NCI-H1930 (cell line): ENCODE measurements at regions not wholly inside any gene's neighbourhood (a gene's known extent, or its start where the extent isn't known, plus 50 kb on each side); places are given as distances from the start of the nearest gene placed in this dataset.
"Not testable (repeated sequence)": the region's sequence is repeated elsewhere in the genome, so short reads cannot be mapped to it uniquely, and the experiment has no call there.

Experiments used
- DNase-seq, 2 experiments: peaks; one replicate each; lab custom pipeline; 2025; lab: John Stamatoyannopoulos, UW

DNA sequence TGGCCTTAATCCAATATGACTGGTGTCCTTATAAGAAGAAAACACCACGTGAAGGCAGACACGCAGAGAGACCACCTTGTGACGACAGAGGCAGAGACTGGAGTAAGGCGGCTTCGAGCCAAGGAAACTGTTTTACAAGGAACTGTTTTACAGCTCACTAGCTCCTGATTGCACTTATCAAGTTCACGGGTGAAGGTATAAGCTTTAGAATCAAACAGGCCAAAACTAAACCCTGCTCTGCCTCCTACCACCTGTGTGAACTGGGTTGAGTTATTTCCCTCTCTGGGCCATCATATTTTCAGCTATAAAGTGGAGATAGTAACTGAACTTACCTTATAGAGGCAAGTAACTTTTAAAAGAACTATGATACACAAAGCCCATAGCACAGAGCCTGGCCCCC is 166.9 kb upstream of the NFIA start:
- DNase-seq = no peak

DNA sequence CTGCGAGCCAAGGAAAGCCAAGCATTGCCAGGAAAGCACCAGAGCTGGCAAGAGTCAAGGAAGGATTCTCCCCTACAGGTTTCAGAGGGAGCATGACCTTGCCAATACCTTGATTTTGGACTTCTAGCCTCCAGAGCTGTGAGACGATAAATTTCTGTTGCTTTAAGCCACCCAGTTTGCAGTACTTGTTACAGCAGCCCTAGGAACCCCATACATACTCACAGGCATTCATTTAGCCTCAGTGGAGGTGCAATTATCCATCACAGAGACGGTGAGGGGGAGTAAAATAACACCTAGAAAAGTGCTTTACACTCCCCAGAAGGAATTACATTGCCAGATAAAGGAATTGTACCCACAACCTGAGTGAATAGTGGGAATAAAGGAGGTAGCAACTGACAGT is 167.4 kb upstream of the NFIA start:
- no peak for DNase-seq

DNA sequence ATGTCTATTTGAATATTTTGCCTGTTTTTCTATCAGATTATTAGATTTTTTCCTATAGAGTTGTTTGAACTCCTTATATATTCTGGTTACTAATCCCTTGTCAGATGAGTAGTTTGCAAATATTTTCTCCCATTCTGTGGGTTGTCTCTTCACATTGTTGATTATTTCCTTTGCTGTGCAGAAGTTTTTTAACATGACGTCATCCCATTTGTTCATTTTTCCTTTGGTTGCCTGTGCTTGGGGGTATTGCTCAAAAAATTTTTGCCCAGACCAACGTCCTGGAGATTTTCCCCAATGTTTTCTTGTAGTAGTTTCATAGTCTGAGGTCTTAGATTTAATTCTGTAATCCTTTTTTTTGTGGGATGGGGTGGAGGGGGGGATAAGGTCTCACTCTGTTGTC is 168.7 kb upstream of the NFIA start:
- DNase-seq = not testable (repeated sequence)

DNA sequence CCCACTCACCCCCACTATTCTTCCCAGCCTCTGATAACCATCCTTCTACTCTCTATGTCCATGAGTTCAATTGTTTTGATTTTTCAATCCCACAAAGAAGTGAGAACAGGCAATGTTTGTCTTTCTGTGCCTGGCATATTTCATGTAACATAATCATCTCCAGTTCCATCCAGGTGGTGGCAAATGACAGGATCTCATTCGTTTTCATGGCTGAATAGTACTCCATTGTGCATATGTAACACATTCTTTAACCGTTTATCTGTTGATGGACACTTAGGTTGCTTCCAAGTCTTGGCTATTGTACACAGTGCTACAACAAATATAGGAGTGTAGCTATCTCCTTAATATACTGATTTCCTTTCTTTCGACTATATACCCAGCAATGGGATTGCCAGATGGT is 169.3 kb upstream of the NFIA start:
- DNase-seq = no peak

DNA sequence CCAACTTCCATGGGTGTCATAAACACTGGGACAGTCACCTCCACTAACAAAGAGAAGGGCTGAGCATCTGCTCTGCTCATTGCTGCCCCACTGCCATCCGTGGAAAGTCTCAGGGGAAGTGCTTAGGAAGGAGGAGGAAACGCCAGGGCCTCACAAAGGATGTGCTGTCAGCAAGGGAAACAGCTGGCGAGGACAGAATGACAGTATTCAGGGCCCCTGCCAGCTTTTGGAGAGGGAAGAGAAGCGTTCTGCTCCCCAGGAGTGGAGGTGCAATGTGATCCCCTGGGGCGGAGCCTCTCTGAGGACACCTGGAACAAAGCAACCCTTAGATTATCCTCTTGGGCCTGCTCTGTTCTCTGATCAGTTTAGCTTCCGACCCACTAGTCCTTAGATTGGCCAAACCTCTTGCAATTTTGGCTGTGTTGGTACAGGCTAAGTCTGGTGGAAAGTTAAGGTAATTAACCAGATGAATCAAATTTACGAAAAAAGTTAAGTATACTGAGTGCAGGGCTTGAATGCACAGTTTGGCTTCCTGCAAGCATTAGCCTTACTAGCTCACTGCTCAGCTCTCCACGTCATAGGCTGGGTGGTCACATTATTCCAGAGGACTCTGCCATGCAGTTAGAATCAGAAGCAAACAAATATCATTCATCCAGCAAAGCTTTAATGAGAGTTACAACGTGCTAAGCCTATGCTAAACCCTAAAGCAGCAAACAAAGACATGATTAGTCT is 170.2 kb upstream of the NFIA start:
- DNase-seq = no peak

DNA sequence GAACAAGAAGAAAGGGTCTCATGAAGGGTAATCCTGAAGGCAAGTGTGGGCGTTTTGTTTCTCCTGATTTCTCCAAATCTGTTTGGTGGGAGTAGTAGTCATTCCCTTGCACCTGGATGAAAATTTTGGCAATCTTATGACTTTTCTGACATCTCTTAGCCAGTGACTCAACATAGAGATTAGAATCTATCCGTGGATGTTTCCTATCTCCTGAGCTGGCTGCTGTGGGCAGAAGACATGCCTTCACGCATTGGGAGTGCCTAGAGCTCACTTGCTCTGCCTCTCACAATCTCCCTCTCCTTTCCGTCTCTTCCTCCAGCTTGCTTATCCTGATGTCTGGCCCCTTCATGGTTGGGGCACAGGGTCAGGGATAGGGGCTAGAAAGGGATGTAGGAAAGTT is 174.2 kb upstream of the NFIA start:
- DNase-seq = no peak

DNA sequence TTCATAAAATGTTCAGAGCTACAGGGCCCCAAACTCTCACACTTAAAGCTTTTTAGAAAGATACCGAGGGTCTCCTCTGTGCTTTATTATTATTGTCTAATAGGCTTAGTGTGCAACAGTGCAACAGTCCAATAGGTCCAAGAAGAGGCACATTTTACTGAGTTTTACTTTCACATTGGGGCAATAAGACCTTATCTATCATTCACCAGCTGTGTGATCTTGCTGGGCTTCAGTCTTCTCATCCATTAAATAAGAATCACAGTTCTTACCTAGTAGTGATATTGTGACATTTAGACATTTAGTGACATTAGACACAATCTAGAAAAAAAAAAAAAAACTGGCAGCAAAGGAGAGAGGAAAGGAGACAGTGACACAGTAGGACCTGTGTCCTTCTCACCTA is 175.8 kb upstream of the NFIA start:
- DNase-seq = no peak

DNA sequence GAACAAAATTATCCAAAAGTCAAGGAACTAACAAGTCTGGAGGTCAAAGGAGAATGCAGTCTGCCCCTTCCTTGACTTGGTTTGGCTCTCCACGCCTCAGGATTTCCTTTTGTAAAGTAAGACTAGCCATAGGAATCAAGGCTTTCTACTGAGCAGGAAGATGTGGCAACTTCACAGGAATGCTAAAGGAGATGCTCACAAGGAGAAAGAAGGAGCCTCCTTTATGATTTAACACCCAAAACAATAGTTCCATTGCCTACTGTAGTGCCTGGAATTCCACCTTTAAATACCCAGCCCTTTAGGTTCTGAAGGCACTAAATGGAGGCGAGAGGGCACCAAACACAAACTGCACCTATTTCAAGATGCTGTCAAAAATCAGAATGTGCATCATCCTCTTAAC is 176.3 kb upstream of the NFIA start:
- DNase-seq = no peak

DNA sequence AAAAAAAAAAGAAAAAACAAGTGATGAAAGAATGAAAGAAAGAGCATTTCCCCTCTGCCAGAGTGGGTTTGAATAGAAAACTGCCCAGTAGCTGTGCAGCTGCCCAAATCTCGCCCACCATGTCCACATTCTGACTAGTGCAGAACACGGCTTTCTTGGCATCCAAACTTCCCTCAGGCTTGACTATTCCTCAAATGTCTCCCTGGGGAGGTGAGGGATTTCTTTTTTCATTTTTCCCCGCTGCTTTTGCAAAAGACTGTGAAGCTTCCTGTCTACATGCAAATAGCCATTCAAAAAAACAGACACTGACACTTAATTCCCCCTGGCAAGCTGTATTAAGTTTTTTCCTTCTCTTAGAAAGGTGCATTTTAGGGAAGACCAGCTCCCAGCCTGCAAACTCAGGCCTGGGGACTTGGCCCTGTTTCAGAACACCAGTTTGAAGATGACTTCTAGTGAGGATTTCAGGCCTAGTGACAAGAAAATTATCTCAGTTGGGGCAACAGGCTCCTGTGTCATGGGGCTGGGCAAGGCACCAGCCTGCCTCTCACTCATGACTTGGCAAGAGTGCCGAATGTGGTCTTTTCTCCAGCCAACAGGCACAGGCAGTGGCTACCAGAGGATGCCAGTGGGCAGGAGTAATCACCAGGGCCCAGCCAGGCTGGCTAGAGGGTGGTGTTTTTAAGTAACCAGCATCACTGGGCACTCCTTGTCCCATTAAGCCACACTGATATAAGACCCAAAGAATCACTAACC is 178.1 kb upstream of the NFIA start:
- DNase-seq = no peak

DNA sequence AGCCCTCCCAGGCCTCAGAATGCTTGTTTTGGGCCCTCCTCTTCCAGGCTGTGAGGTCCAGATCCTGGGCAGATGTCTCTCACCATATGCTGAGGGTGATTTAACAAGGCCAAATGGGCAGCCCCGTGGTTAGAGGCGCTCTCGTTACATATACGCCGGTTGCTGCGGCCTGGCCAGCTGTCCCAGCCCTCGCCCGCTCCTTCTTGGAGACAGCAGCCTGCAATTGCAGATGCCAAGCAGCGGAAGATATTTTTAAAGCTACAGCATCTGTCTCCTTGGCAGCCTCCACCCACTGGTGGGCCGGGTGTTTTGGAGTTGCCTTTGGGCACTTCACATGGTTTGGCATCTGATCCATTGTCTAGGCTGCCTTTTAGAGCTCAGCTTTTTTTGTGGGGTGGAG is 178.8 kb upstream of the NFIA start:
- no peak for DNase-seq

DNA sequence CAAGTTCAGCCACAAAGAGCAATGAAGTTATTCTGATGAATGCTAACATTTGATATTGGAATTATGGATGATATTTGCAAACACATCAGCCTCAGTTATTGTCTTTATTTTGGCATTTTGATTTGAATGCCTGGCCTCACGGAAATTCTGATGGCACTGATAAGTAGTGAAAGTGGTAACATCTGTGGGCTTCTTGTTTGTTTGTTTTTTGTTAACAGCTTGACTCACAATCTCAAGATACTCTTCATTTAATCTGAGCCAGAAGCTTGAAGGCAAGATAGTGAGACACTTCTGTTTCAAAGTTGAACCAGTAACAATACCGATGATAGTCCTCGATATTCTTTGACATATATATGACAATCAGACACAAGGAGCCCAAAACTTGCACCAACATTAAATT is 182.9 kb upstream of the NFIA start:
- DNase-seq = no peak

DNA sequence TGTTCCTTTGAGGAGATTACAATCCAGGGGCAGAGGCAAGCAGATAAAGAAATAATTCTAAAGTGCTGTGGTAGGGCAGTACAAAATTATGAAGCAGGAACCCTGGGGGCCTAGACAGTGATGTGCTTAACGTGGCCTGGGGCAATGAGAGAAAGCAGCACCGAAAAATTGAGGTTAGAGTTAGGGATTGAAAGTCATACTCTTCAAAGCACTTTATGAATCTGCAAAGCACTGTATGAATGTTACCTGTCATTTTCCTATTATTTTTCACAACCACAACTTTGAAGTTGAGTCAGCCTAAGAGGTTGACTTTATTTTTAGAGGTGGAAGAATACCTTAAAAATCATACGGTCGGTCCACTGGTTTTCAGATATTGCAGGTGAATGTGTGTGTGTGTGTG is 183.4 kb upstream of the NFIA start:
- DNase-seq = no peak

DNA sequence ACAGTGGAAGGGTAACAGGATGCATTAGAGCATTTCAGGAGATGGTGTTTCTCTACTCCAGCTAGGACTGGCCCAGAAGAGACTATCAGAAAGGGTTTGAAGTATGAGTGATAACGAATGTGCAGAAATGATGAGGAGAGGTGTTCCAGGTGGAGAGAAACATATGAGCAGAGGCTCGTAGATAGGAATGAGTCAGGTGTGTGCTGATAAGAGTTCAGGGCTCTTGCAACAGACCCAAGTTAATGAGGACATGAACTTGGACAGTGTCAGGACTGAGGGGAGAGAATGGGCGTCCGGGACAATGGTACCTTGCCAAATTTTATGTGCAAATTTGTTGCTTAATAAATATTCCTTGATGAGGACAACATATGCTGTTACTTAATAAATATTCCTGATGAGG is 183.9 kb upstream of the NFIA start:
- no peak for DNase-seq

DNA sequence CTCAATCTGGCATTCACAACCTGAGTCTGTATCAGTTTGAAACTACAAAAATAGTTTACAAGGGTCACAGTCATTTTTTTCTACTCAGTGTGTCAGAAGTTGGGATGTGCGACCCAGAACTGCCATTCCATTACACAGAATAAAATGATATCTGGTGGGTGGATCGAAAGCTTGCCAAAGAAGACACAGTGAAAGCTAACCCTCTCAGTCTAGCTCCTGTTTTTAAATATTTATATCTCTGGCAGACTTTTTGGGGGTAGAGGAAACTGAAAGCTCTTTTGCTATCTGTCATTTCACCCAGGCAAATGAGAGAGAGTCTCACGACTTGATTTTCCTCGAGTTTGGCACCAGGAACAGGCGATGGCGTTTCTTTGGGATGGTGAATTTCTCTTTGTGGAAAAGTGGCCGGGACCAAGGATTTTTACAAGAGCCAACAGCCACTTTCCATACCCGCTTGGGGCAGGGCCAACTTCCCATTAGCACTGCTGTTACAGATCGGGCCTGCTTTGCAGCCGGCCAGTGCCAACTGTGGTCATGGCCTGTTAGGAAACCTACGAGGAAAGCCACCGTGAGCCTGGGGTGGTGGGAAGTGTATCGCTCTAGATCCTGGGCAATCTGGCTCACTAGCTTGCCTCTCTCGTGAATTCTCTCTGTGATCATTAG is 185.5 kb upstream of the NFIA start:
- no peak for DNase-seq

DNA sequence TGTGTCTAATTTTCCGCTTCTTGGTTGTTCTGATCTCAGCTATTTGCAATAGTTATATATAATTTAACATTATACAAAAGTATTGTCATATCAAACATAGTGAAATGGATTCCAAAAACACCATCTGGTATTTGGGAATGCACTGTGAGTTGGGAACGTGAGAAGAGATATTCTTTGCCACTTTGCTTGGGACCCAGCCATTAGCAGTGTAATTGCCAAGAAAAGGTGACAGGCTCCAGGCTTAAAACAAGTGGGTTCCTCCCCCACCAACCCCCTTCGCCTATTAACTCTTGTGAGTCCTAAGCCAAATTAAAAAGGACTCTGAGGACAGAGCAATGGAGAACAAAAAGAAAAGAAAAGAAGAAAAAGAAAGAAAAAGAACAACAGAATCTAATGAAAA is 186.7 kb upstream of the NFIA start:
- DNase-seq = no peak

DNA sequence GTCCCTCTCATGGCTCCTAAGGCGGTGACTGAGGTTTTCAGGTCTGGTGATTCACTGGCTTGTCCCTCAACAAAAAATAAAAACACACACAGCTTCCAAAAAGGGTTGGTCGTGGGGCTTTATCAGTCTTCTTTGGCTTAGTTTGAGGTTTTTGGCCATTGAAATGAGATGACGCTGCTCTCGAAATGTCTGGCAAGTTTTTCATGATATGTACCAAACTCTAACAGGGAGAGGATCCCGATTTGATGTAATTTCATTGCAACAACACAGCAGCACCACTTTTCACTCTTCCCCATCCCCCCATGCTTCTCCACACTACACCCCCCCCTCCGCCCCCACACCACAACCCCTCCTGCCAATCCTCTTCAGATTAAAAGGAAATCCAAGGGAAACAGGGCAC is 187.1 kb upstream of the NFIA start:
- no peak for DNase-seq

DNA sequence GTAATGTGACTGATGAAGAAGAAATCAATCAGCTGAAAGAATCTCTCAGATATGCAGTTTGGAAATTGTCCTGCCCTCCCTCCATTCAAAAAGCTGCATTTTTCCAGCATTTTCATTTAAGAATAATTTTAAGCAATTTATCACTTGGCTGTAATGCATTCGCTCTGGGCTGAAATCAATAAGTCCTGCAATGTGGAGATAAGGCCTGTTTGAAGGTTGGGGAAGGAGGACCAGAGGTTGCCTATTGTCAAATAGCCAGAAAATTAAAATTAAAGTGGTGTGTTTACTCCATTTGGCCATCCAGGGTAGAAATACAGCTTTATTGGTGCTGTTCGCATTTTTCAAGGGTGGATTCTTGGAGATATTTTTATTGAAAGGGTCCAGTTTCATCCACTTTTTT is 187.6 kb upstream of the NFIA start:
- DNase-seq = no peak

DNA sequence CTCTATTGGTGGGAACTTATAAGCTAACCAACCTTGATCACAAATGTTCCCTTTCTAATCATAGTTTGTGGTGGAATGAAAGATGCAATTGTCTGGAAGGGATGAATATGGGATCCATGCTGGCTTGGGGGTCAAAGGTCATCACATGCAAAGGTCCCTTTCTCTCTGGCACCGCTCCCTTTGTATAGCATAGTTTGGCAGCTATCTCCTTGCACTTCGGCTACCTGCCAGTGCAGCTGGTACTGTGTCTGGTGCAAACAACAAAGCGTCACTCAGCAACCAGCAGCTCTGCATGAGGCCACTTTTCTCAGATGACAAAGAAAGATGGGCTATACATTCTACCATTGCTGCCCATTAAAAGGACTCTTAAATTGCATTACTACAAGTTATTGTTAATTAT is 188.2 kb upstream of the NFIA start:
- no peak for DNase-seq

DNA sequence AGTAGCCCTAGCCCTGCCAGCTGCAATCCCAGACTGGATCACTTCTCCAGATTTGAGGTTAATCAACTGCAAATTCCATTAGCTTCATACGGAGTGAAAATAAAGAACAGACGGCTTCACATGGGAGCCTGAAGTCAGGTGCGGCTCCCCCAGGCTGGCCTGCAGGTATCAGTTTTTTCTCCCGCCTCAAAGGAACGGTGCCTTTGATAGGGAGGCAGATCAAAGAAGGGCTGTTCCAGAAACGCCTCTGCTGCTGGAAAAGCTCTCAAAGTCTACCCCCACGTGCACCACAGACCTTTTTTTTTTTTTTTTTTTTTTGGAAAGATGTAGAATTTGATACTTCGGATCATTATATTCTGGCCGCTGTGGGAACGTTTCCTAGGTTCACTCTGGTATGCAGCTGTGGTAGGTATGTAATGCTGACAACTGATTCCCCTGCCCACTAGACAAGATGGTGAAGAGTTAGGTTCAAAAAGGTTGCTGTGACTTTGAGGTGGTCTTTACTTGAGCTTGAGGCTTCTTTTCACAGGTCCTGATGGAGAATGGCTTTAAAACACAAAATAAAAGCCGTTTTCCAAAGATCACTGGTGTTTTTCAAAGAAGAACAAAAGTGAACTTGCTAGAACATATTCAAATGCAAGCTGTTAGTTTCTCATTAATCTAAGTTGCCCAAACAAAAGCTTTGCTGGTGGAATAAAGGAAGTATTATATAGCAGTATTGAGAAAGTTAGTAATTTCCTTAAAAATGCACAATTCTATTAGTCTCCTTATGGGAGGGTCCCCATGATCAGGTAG is 189.0 kb upstream of the NFIA start:
- DNase-seq = no peak

DNA sequence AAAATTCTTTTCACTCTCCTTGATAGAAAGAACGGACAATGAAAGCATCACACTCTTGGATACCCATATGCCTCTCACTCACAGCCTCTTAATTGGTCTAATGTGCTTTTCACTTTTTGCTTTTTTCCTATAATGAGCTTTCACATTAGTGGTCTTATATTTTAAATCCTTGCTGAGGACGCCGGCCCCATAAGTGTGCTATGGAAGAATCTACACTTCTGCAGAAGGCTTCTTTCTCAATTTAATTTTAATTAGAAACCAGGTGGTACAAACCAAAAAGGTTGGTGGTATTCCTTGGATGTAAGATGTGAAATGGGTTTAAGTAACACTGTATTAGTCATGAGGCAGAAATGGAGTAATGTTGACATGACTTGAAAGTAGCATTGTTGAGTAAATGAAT is 190.6 kb upstream of the NFIA start:
- no peak for DNase-seq

DNA sequence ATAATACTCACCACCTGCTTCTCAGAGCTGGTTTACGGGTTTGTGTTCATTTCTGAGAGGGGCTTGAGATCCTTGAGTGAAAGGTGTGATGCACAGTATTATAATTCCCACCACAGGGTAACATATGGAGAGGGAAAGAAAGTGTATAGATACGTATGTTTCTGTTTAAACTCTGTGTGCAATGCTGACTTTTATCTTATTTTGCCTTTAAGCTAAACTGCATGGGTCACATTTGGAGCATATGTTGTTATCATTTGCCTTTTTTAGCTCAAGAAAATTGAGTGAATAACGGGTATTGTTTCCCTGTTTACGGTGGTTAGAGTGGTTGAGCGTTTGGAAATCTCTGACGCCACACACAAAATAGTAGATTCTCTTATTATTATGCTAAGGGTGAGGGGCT is 191.1 kb upstream of the NFIA start:
- DNase-seq = no peak

DNA sequence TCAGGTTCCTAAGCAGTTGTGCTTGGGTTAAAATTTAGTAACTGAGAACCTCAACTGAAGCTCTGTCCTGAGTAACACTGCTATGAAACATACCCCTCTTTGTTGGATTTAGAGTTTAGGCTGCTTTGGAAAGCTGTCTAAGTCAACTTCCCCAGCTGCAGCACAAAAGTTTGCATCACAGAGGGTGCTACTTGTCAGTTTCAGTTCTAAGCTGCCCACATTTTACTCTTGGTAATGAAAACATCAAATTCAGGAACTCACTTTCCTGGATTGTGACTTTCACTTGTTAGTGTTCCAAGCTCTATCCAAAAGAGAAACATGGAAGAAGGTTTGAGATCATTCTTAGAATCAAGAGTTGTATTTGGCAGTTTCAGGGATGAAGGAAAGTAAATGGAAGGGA is 191.7 kb upstream of the NFIA start:
- DNase-seq = no peak

DNA sequence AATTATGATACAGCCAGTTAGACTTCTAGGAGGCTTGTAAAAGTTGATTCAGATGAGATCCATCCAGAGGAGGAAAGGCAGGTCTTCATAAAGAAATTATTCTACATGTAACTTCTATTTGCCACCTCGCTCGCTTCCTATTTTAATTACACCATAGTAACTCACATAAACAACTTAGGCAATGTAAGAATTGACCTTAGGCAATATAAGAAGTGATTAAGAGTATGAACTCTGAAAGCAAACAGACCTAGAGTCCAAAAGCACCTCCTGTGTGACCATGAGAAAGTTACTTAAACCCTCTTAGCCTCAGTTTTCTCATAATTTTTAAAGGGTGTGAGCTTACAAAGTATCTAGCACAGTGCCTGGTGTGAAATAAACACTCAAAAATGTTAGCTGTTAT is 192.7 kb upstream of the NFIA start:
- DNase-seq = no peak
